Activated CD4-positive, alpha-beta T cell treated with anti-CD3 and anti-CD28 coated beads for 36 hours (primary cell): ENCODE measurements at regions not wholly inside any gene's neighbourhood (a gene's known extent, or its start where the extent isn't known, plus 50 kb on each side); places are given as distances from the start of the nearest gene placed in this dataset.

Experiments
- ATAC-seq: fragments of 200-7000 bp; cut with Tn5 transposase; one replicate; pipeline ENCODE4 v1.10.0; 2021; ENCODE audit warnings: mild to moderate bottlenecking, moderate library complexity
- CTCF ChIA-PET: fragments of 350-600 bp; sonication (Branson Sonifier 250); formaldehyde crosslinking; loops from one replicate; lab custom pipeline; 2021; ENCODE audit warnings: antibody characterized with exemption; lab: Charles Lee
- POLR2A ChIA-PET: fragments of 350-600 bp; sonication (Branson Sonifier 250); formaldehyde crosslinking; loops from one replicate; lab custom pipeline; 2021; ENCODE audit warnings: antibody characterized with exemption, inconsistent platforms; lab: Charles Lee
- DNase-seq: peaks from one replicate; pipeline ENCODE4 v3.0.0-alpha.2; 2020
- H3K27ac Mint-ChIP-seq: one replicate; pipeline ENCODE4 v1.8.0; 2021; ENCODE audit warnings: mixed read lengths
- H3K27me3 Mint-ChIP-seq: one replicate; pipeline ENCODE4 v1.8.0; 2021; ENCODE audit warnings: mixed read lengths
- H3K36me3 Mint-ChIP-seq: one replicate; pipeline ENCODE4 v1.8.0; 2021; ENCODE audit warnings: low read depth, mixed read lengths
- H3K4me1 Mint-ChIP-seq: one replicate; pipeline ENCODE4 v1.8.0; 2021; ENCODE audit warnings: mixed read lengths
- H3K4me3 Mint-ChIP-seq: one replicate; pipeline ENCODE4 v1.8.0; 2021; ENCODE audit warnings: mild to moderate bottlenecking, moderate library complexity, mixed read lengths
- H3K9me3 Mint-ChIP-seq: one replicate; pipeline ENCODE4 v1.8.0; 2021; ENCODE audit warnings: low read depth, mixed read lengths
- intact Hi-C, 2 experiments: fragments of 100-400 bp; cut with DNase I in 1 of 2; cut with micrococcal nuclease in 1 of 2; formaldehyde crosslinking; loops; one replicate each; pipeline versions ENCODE4 v1.14.2 to v1.15.1; 2022 to 2024; cut with DNase I, micrococcal nuclease

GRCh38 chr7:131655447-131655846 lies 99.0 kb upstream of the PODXL start:
- no peaks in the 10 kb centered on the region for H3K4me1 Mint-ChIP-seq
- no peak overlapping the region for H3K27ac Mint-ChIP-seq
- no peaks in the 10 kb centered on the region for H3K36me3 Mint-ChIP-seq
- no peaks in the 10 kb centered on the region for H3K9me3 Mint-ChIP-seq
- H3K27me3 Mint-ChIP-seq = peaks cover 8% of the 10 kb centered on the region
- CTCF ChIA-PET = interaction anchor here (0.6 to 3.2 kb wide), 13 partner anchors 13 to 1057 kb away, joined by 3 to 19 read pairs (median 4); no protein-coding TSS in a partner anchor
- H3K4me3 Mint-ChIP-seq = no peak overlapping the region
- intact Hi-C loops = loop anchor here in 1 of 2 experiments (10.0 kb wide), 1 partner anchor 111 kb away; no protein-coding TSS in a partner anchor
- DNase-seq (no peak), ATAC-seq (no peak)
- POLR2A ChIA-PET = interaction anchor here (0.7 kb wide), 1 partner anchor 150 kb away, joined by 3 read pairs; no protein-coding TSS in a partner anchor

DNA sequence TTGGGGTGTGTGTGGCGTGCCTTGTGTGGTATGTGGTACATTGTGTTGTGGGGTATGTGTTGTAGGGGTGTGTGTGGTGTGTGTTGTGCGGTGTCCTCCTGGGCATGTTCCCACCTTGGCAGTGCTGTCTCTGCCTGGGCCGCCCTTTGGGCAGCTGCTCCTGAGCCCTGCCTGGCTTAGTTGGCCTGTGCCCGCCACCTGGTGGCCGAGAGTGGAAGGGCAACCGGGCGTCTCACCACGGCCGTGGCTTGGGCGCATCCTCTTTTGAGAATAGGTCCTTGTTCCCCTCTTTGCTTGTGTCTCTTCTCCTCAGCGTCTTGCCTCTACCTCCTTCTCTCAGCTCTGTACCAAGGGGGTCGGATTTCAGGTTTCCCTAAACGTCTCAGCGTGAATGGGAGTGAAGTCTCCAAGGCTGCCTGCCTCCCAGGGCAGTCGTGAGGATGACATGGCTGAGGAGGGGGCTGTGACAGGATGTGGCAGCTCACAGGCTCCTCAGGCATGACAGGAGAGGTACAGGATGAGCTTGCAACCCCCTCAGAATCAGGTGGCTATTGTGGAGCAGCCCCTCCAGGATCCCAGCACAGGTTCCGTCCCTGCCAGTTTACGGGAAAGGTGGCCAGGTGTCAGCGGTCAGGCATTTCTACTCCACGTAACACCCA lies 98.4 kb upstream of the PODXL start:
- Mint-ChIP-seq H3K36me3 (no peaks in the 10 kb centered on the region), H3K27me3 (peaks cover 8% of the 10 kb centered on the region), H3K4me1 (no peaks in the 10 kb centered on the region), H3K9me3 (no peaks in the 10 kb centered on the region), H3K4me3 (no peak overlapping the region), H3K27ac (no peak overlapping the region)
- POLR2A ChIA-PET = interaction anchor here (0.5 kb wide), 1 partner anchor 1275 kb away, joined by 3 read pairs; no protein-coding TSS in a partner anchor
- CTCF ChIA-PET = interaction anchor here (0.6 to 3.2 kb wide), 13 partner anchors 12 to 1056 kb away, joined by 3 to 19 read pairs (median 4); no protein-coding TSS in a partner anchor
- ATAC-seq = peak; percentile 96
- intact Hi-C loops = loop anchor here (1.0 to 10.0 kb wide), 3 partner anchors 108 to 146 kb away; no protein-coding TSS in a partner anchor
- peak; percentile 92 for DNase-seq

- POLR2A ChIA-PET = interaction anchor here (0.5 kb wide), 1 partner anchor 1276 kb away, joined by 3 read pairs; no protein-coding TSS in a partner anchor
- no peak for DNase-seq
- no peak for ATAC-seq
- Mint-ChIP-seq H3K4me1 (no peaks in the 10 kb centered on the region), H3K36me3 (no peaks in the 10 kb centered on the region), H3K4me3 (no peak overlapping the region), H3K27ac (peak overlapping the region; percentile 35), H3K27me3 (peaks cover 8% of the 10 kb centered on the region), H3K9me3 (no peaks in the 10 kb centered on the region)
- CTCF ChIA-PET = interaction anchor here (0.6 to 3.2 kb wide), 7 partner anchors 11 to 798 kb away, joined by 3 to 19 read pairs (median 5); no protein-coding TSS in a partner anchor
- intact Hi-C loops = loop anchor here (1.0 to 10.0 kb wide), 3 partner anchors 108 to 146 kb away; no protein-coding TSS in a partner anchor
Measured at GRCh38 chr7:131654249-131654558, 97.8 kb upstream of the PODXL start.

GRCh38 chr7:131653418-131654248 lies 97.2 kb upstream of the PODXL start:
- H3K4me1 Mint-ChIP-seq = no peaks in the 10 kb centered on the region
- CTCF ChIA-PET = interaction anchor here (0.5 to 3.2 kb wide), 2 partner anchors 25 to 146 kb away, joined by 3 to 19 read pairs; no protein-coding TSS in a partner anchor
- H3K4me3 Mint-ChIP-seq = no peak overlapping the region
- DNase-seq (no peak), ATAC-seq (no peak)
- H3K36me3 Mint-ChIP-seq = no peaks in the 10 kb centered on the region
- H3K9me3 Mint-ChIP-seq = no peaks in the 10 kb centered on the region
- peak overlapping the region; percentile 35 for H3K27ac Mint-ChIP-seq
- intact Hi-C loops = loop anchor here (1.0 to 10.0 kb wide), 3 partner anchors 107 to 145 kb away; no protein-coding TSS in a partner anchor
- POLR2A ChIA-PET = no interaction called here
- peaks cover 8% of the 10 kb centered on the region for H3K27me3 Mint-ChIP-seq

- Mint-ChIP-seq H3K27me3 (peaks cover 8% of the 10 kb centered on the region), H3K9me3 (no peaks in the 10 kb centered on the region), H3K4me1 (no peaks in the 10 kb centered on the region), H3K27ac (no peak overlapping the region), H3K4me3 (no peak overlapping the region), H3K36me3 (no peaks in the 10 kb centered on the region)
- ATAC-seq = no peak
- intact Hi-C loops = loop anchor here in 1 of 2 experiments (10.0 kb wide), 1 partner anchor 108 kb away; no protein-coding TSS in a partner anchor
- CTCF ChIA-PET = no interaction called here
- no peak for DNase-seq
- POLR2A ChIA-PET = no interaction called here
Measured at GRCh38 chr7:131652934-131653333, 96.5 kb upstream of the PODXL start.

DNA sequence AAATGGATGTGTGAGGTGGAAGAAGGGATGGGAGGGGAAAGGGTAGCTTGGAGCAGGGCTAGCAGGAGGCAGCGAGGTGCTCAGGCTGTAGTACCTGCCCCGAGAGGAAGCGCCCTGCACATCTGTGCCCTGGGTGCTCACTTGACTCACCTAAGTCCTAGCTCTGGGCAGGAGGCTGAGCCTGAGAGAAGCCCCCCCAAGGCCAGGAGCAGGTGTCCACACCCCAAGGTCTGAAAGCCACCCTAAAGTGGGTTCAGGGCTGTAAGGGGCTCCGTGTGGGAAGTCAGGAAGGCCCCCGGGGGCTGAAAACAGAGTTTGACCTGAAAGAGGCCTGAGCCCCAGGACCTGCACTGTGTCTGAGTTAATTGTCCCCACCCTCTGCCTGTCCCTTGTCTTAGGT lies 95.8 kb upstream of the PODXL start:
- Mint-ChIP-seq H3K27ac (no peak overlapping the region), H3K4me1 (no peaks in the 10 kb centered on the region), H3K9me3 (no peaks in the 10 kb centered on the region), H3K27me3 (peaks cover 8% of the 10 kb centered on the region), H3K36me3 (no peaks in the 10 kb centered on the region), H3K4me3 (no peak overlapping the region)
- ChIA-PET CTCF (interaction anchor here (0.7 to 1.4 kb wide), 2 partner anchors 37 to 143 kb away, joined by 3 to 7 read pairs; no protein-coding TSS in a partner anchor), POLR2A (no interaction called here)
- no peak for DNase-seq
- no peak for ATAC-seq
- intact Hi-C loops = loop anchor here in 1 of 2 experiments (10.0 kb wide), 1 partner anchor 107 kb away; no protein-coding TSS in a partner anchor

DNA sequence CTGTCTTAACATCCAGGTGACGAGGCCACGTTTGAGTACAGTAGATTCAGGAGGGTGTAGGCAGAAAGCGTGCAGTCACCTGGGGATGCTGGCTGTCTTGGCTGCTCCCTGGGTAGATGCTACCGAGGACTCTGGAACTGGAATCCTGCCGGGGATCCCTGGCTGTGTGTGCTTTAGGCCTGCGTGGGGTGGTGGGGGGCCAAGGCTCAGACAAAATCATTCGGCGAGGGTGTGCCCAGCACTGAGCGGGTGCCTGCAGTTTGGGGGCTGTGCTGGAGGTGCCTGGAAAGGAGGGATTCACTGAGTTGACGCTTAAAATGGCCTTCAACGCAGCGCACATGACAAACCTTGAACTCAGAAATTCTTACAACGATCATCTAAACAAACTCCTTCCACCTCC lies 93.5 kb upstream of the PODXL start:
- POLR2A ChIA-PET = no interaction called here
- peaks cover 10% of the 10 kb centered on the region for H3K27me3 Mint-ChIP-seq
- no peaks in the 10 kb centered on the region for H3K4me1 Mint-ChIP-seq
- H3K27ac Mint-ChIP-seq = no peak overlapping the region
- ATAC-seq (no peak), DNase-seq (no peak)
- H3K4me3 Mint-ChIP-seq = no peak overlapping the region
- no peaks in the 10 kb centered on the region for H3K36me3 Mint-ChIP-seq
- H3K9me3 Mint-ChIP-seq = no peaks in the 10 kb centered on the region
- intact Hi-C loops = loop anchor here in 1 of 2 experiments (10.0 kb wide), 1 partner anchor 105 kb away; no protein-coding TSS in a partner anchor
- CTCF ChIA-PET = interaction anchor here (0.9 kb wide), 1 partner anchor 111 kb away, joined by 3 read pairs; no protein-coding TSS in a partner anchor

GRCh38 chr7:131649003-131649541 lies 92.6 kb upstream of the PODXL start:
- Mint-ChIP-seq H3K27me3 (peaks cover 7% of the 10 kb centered on the region), H3K36me3 (no peaks in the 10 kb centered on the region), H3K4me3 (no peak overlapping the region), H3K4me1 (no peaks in the 10 kb centered on the region), H3K27ac (no peak overlapping the region), H3K9me3 (no peaks in the 10 kb centered on the region)
- CTCF ChIA-PET = interaction anchor here (0.6 to 0.9 kb wide), 2 partner anchors 110 to 135 kb away, joined by 3 read pairs; no protein-coding TSS in a partner anchor
- POLR2A ChIA-PET = no interaction called here
- intact Hi-C loops = no loop called here
- no peak for DNase-seq
- no peak for ATAC-seq

GRCh38 chr7:131648491-131648890 lies 92.1 kb upstream of the PODXL start:
- Mint-ChIP-seq H3K27ac (no peak overlapping the region), H3K9me3 (no peaks in the 10 kb centered on the region), H3K4me1 (no peaks in the 10 kb centered on the region), H3K36me3 (no peaks in the 10 kb centered on the region), H3K27me3 (peaks cover 3% of the 10 kb centered on the region), H3K4me3 (no peak overlapping the region)
- CTCF ChIA-PET = no interaction called here
- intact Hi-C loops = no loop called here
- DNase-seq (no peak), ATAC-seq (no peak)
- POLR2A ChIA-PET = no interaction called here

DNA sequence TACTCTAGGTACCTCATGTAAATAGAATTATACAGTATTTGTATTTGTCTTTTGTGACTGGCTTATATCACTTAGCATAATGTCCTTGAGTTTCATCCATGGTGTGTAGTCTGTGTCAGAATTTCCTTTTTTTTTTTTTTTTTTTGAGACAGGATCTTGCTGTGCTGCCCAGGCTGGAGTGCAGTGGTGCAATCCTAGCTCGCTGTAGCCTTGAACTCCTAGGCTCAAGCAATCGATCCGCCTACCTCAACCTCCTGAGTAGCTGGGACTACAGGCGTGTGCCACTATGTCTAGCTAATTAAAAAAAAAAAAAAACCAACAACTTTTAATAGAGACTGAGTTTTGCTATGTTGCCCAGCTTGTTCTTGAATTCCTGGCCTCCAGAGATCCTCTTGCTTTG lies 89.8 kb upstream of the PODXL start:
- ChIA-PET CTCF (no interaction called here), POLR2A (no interaction called here)
- H3K36me3 Mint-ChIP-seq = no peaks in the 10 kb centered on the region
- peaks cover 9% of the 10 kb centered on the region for H3K27me3 Mint-ChIP-seq
- ATAC-seq (no peak), DNase-seq (no peak)
- H3K9me3 Mint-ChIP-seq = no peaks in the 10 kb centered on the region
- H3K4me1 Mint-ChIP-seq = no peaks in the 10 kb centered on the region
- no peak overlapping the region for H3K27ac Mint-ChIP-seq
- intact Hi-C loops = no loop called here
- no peak overlapping the region for H3K4me3 Mint-ChIP-seq

- intact Hi-C loops = no loop called here
- no peaks in the 10 kb centered on the region for H3K9me3 Mint-ChIP-seq
- no peak overlapping the region for H3K27ac Mint-ChIP-seq
- no peak for ATAC-seq
- no peaks in the 10 kb centered on the region for H3K36me3 Mint-ChIP-seq
- no peak overlapping the region for H3K4me3 Mint-ChIP-seq
- H3K4me1 Mint-ChIP-seq = no peaks in the 10 kb centered on the region
- DNase-seq = no peak
- POLR2A ChIA-PET = interaction anchor here (0.6 kb wide), 1 partner anchor 533 kb away, joined by 3 read pairs; no protein-coding TSS in a partner anchor
- H3K27me3 Mint-ChIP-seq = peaks cover 11% of the 10 kb centered on the region
- CTCF ChIA-PET = interaction anchor here (0.6 to 1.0 kb wide), 3 partner anchors 12 to 259 kb away, joined by 3 read pairs; no protein-coding TSS in a partner anchor
Measured at GRCh38 chr7:131642429-131642828, 86.0 kb upstream of the PODXL start.
